ENCODE measurements at regions not wholly inside any gene's neighbourhood (a gene's known extent, or its start where the extent isn't known, plus 50 kb on each side); places are given as distances from the start of the nearest gene placed in this dataset.
A peak's percentile ranks its signal among the peaks of the same experiment; 100 is the strongest.

- no peak for ATAC-seq
Observed at GRCh38 chr2:19029655-19030054, 328.8 kb downstream of the OSR1 start.

- no peak for ATAC-seq
Observed at GRCh38 chr2:19028587-19029375, 329.6 kb downstream of the OSR1 start.

GRCh38 chr2:19027626-19028025 lies 330.8 kb downstream of the OSR1 start:
- ATAC-seq: no peak

GRCh38 chr2:19026261-19026660 lies 332.2 kb downstream of the OSR1 start:
- ATAC-seq: no peak

GRCh38 chr2:19022334-19022733 lies 336.1 kb downstream of the OSR1 start:
- ATAC-seq: no peak

GRCh38 chr2:19021721-19022120 lies 336.7 kb downstream of the OSR1 start:
- no peak for ATAC-seq

- no peak for ATAC-seq
Observed at GRCh38 chr2:19021100-19021476, 337.3 kb downstream of the OSR1 start.

GRCh38 chr2:19020144-19021099 lies 338.0 kb downstream of the OSR1 start:
- ATAC-seq: no peak

GRCh38 chr2:19009510-19009909 lies 348.9 kb downstream of the OSR1 start:
- no peak for ATAC-seq

- no peak for ATAC-seq
Observed at GRCh38 chr2:19003554-19003953, 354.9 kb downstream of the OSR1 start.

- ATAC-seq: no peak
Observed at GRCh38 chr2:19000776-19001175, 357.6 kb downstream of the OSR1 start.

- ATAC-seq: no peak
Observed at GRCh38 chr2:18999198-18999597, 359.2 kb downstream of the OSR1 start.

- ATAC-seq: no peak
Observed at GRCh38 chr2:18998491-18998890, 359.9 kb downstream of the OSR1 start.

GRCh38 chr2:18993756-18994338 lies 364.6 kb downstream of the OSR1 start:
- ATAC-seq: no peak

GRCh38 chr2:18991177-18992168 lies 366.9 kb downstream of the OSR1 start:
- ATAC-seq: no peak

- ATAC-seq: no peak
Observed at GRCh38 chr2:18988631-18989232, 369.7 kb downstream of the OSR1 start.

GRCh38 chr2:18987592-18988073 lies 370.8 kb downstream of the OSR1 start:
- peak; percentile 42 for ATAC-seq

- ATAC-seq: no peak
Observed at GRCh38 chr2:18987016-18987415, 371.4 kb downstream of the OSR1 start.

- no peak for ATAC-seq
Observed at GRCh38 chr2:18986046-18986445, 372.4 kb downstream of the OSR1 start.

- no peak for ATAC-seq
Observed at GRCh38 chr2:18980786-18981430, 377.5 kb downstream of the OSR1 start.

Measured in esophagus mucosa (tissue), 1 donor.